Esophagus (tissue), 2 donors: ENCODE measurements at regions not wholly inside any gene's neighbourhood (a gene's known extent, or its start where the extent isn't known, plus 50 kb on each side); places are given as distances from the start of the nearest gene placed in this dataset.

Experiments
- H3K27ac ChIP-seq, 2 donors: one replicate each; pipeline ENCODE4 v1.5.1; 2013; ENCODE audit warnings: low read depth in 2 of 2, mild to moderate bottlenecking in 2 of 2, inconsistent platforms in 1 of 2, low read length in 1 of 2, moderate library complexity in 1 of 2
- H3K27me3 ChIP-seq, 2 donors: one replicate each; pipeline ENCODE4 v1.6.1; 2013; ENCODE audit warnings: low read length in 2 of 2, control low read depth in 1 of 2, mild to moderate bottlenecking in 1 of 2; ENCODE audit not compliant: insufficient read depth in 2 of 2, control insufficient read depth in 1 of 2
- H3K36me3 ChIP-seq, 2 donors: one replicate each; pipeline ENCODE4 v1.6.1; 2013; ENCODE audit warnings: low read length in 1 of 2; ENCODE audit not compliant: control insufficient read depth in 2 of 2, insufficient read depth in 2 of 2
- H3K4me1 ChIP-seq, 2 donors: one replicate each; pipeline ENCODE4 v1.6.1; 2013; ENCODE audit warnings: low read length in 1 of 2; ENCODE audit not compliant: control insufficient read depth in 2 of 2, insufficient read depth in 2 of 2
- H3K4me3 ChIP-seq, 2 donors: one replicate each; pipeline ENCODE4 v1.5.1; 2013; ENCODE audit warnings: low read length in 2 of 2, mild to moderate bottlenecking in 2 of 2, low read depth in 1 of 2, moderate library complexity in 1 of 2
- H3K9me3 ChIP-seq, 2 donors: one replicate each; pipeline ENCODE4 v1.6.1; 2013; ENCODE audit warnings: mild to moderate bottlenecking in 2 of 2, low read depth in 1 of 2, low read length in 1 of 2, moderate library complexity in 1 of 2; ENCODE audit not compliant: control insufficient read depth in 2 of 2, insufficient read depth in 1 of 2
- WGBS, 2 donors: extraction: QIAGEN DNeasy Blood & Tissue Kit; methylation state at CpG; one replicate each; pipeline ENCODE4 v1.1.7; 2013; 5-methylcytosine and 5-hydroxymethylcytosine counted together
- donor health status: healthy with polysubstance abuse.
- donor health status: Bipolar disorder and iron deficiency.

DNA sequence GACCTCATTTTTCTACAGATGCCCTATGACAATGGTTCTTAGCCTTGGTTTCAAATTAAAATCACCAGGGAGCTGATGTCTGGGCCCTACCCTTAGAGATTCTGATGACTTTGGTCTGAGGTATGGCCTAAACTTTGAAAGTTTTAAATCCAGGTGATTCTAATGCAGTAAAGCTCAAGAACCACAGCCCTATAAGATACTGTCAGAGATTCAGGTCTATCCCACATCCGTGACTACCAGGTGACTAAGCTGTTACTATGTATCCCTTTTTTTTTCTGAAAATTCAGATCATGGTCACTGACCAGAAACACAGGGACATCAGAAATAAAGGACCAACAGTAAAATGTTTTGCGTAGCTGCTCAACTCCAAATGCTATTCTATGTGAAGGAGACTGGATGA lies 148.8 kb upstream of the BMP4 start:
- Histone ChIP-seq H3K36me3 (no peaks in the 10 kb centered on the region), H3K9me3 (no peaks in the 10 kb centered on the region), H3K4me1 (no peaks in the 10 kb centered on the region), H3K27ac (no peak overlapping the region), H3K4me3 (no peak overlapping the region), H3K27me3 (no peaks in the 10 kb centered on the region)
- 85 to 94% methylated on average over 2 of the region's 2 CpGs for WGBS, 2 donors

DNA sequence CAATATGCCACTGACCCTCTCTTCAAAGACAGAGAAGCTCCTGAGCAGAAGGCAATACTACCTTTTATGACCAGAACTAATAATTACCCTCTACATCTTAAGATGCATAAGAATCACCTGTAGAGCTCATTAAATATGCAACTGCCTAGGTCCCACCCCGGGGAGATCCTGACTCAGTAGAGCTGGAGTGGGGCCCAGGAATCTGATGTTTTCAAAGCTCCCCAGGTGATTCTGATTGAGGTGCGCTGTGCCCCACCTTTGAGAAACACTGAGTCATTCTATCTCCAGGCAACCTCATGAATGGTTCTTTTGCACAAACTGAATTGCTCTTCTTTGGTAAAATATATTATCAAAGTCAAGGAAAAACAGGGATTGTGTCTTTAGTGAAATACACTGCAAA lies 149.3 kb upstream of the BMP4 start:
- H3K4me1 ChIP-seq, result no peaks in the 10 kb centered on the region
- no peak overlapping the region for H3K27ac ChIP-seq
- no peak overlapping the region for H3K4me3 ChIP-seq
- H3K36me3 ChIP-seq, result no peaks in the 10 kb centered on the region
- no peaks in the 10 kb centered on the region for H3K9me3 ChIP-seq
- 46 to 55% methylated on average over 2 of the region's 2 CpGs for WGBS, 2 donors
- no peaks in the 10 kb centered on the region for H3K27me3 ChIP-seq

DNA sequence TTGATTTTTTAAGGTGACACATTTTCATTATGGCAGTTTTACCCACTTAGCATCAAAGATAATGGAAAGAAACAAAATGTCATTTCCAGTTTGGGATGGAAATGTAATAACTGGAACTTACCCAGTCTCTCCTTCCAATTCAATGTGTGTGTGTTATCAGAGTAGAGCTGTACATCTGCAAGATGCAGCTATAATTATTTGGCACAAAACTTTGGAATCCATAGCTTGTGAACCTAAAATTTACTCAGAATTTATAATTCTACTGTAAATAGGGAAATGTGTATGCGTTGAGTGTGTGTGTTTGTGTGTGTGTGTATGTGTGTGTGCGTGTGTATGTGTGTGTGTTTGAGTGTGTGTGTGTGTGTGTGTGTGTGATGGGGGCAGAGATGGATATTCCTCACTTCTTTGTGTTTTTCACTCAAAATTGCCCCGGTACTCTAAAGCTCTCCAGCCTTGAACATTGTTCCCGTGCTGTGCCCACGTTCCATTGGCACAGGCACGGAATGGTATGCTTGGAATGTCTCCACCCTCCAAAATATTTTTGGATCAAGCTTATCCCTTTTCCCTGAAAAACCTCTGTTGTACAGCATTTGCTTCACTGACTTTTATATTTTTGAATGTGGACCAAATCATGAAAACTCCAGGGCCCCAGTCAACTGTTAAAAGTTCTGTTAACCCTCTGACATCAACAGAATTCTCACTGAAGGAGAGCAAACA lies 150.2 kb upstream of the BMP4 start:
- H3K27ac ChIP-seq, result no peak overlapping the region
- no peak overlapping the region for H3K4me3 ChIP-seq
- H3K27me3 ChIP-seq, result no peaks in the 10 kb centered on the region
- no peaks in the 10 kb centered on the region for H3K9me3 ChIP-seq
- H3K36me3 ChIP-seq, result no peaks in the 10 kb centered on the region
- H3K4me1 ChIP-seq, result no peaks in the 10 kb centered on the region
- 46 to 49% methylated on average over 6 of the region's 6 CpGs for WGBS, 2 donors

DNA sequence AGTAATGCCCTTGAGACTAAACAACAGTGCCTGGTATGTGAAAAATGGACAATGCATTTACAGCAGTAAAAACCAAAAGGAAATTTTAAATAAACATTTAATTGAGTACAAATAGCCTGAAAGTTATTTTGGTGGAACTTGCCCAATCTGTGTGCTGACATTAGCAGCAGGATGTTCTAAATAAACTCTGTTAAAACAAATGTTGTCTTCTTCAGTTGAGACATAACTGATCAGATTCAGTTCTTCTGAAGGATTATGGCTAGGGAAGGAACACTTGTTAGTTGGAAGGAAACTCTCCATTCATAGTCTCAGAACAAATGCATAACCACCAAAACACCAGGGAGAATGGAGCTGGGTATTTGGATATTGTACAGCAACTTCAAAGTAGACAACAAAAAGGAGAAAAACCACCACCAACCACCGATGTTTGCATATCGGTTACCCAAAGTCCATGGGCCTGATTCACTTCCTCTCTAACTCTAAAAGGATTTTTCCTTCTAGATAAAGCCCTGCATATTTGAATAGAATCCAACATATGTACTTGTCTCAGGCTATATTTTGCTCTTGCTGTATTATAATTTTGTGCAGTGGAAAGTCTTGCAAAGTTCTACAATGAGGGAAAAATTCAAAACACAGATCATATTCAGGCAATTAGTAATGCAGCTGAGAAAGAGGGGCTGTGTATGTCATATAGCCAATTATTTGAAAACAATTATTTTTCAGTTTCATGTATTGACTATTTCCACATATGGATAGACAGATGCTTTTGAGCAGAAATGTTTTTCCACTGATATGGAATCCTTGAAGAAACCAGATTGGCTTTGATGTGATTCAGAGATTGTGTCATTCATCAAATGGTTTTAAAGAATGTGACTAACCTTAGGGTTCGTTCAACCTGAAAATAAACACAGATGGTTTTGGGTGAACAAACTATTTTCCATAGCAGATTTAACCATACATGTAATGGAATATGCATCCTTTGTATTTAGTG lies 152.2 kb upstream of the BMP4 start:
- Histone ChIP-seq H3K27me3 (no peaks in the 10 kb centered on the region), H3K36me3 (no peaks in the 10 kb centered on the region), H3K4me3 (no peak overlapping the region), H3K4me1 (no peaks in the 10 kb centered on the region), H3K27ac (no peak overlapping the region), H3K9me3 (no peaks in the 10 kb centered on the region)
- 32 to 40% methylated on average over 3 of the region's 3 CpGs for WGBS, 2 donors

DNA sequence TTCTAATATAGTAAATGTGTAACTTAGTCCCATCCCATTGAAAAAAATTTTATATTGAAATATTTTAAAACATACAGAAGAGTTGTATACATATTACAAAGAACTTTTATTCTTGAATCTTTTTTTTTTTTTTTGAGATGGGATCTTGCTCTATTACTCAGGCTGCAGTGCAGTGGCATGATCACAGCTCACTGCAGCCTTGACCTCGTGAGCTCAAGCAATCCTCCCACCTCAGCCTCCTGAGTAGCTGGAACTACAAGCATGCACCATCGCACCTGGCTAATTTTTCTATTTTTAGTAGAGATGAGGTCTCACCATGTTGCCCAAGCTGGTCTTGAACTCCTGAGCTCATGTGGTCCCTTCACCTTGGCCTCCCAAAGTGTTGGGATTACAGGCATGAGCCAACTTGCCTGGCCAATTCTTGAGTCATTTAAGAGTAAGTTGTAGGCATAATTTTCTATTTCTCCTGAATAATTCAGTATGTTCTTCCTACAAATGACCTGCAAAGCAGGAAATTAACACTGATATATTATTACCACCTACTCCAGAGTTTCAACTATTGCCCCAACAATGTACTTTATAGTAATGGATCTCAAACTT lies 153.0 kb upstream of the BMP4 start:
- WGBS, 2 donors, result 77 to 81% methylated on average over 2 of the region's 2 CpGs
- Histone ChIP-seq H3K4me1 (no peaks in the 10 kb centered on the region), H3K9me3 (no peaks in the 10 kb centered on the region), H3K27me3 (no peaks in the 10 kb centered on the region), H3K36me3 (no peaks in the 10 kb centered on the region), H3K27ac (no peak overlapping the region), H3K4me3 (no peak overlapping the region)

DNA sequence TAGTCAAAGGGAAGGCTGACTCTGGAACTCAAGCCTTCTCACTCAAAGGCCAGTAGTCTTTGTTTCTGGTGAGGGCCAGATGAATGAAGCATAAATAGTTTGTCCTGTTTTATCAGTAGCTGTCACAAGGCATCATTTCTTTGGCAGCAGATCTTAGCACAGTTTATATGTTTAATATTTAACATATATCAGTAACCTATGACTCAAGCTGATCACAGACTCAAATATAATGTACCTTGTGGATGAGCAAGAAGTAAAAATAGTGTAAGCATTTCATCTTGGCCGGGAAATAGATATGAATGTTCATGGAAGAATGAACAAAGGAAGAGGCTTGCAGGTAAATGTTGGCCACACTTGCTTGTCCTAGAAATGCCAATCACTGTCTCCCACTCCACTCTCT lies 158.3 kb upstream of the BMP4 start:
- Histone ChIP-seq H3K36me3 (no peaks in the 10 kb centered on the region), H3K27me3 (no peaks in the 10 kb centered on the region), H3K4me3 (no peak overlapping the region), H3K9me3 (no peaks in the 10 kb centered on the region), H3K4me1 (no peaks in the 10 kb centered on the region), H3K27ac (no peak overlapping the region)
- 72 to 77% methylated on average over 1 of the region's 1 CpG for WGBS, 2 donors

DNA sequence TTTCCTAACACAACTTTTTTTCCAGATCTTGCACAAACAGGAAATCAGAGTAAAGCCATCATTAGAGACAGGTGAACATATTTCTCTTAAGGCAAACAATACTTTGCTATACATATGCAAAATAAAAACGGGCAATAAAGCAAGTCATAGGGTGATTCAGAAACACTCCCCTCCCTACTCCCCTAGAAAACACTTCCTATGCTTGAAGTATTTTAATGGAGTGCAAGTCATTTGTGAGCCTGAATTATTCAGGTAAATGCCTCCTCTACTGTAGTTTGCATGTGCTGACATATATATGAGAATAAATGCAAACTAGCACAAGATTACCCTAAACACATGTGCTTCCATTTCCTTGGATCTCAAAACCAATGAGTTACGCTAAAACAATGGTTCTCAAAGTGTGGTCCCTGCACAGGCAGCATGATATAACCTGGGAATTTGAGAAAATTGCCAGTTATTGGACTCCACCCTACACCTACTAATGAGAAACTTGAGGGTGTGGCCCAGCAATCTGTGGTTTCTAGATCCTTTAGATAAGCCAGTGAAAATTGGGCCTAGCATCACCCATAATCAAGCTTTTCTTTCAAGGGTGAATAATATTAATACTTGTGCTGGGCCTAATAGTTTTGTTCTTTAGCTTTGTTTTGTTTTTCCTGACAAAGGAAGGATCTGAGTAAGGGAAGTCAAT lies 159.7 kb upstream of the BMP4 start:
- 82 to 84% methylated on average over 2 of the region's 2 CpGs for WGBS, 2 donors
- no peak overlapping the region for H3K4me3 ChIP-seq
- H3K4me1 ChIP-seq, result no peaks in the 10 kb centered on the region
- no peaks in the 10 kb centered on the region for H3K36me3 ChIP-seq
- no peaks in the 10 kb centered on the region for H3K9me3 ChIP-seq
- no peak overlapping the region for H3K27ac ChIP-seq
- no peaks in the 10 kb centered on the region for H3K27me3 ChIP-seq

DNA sequence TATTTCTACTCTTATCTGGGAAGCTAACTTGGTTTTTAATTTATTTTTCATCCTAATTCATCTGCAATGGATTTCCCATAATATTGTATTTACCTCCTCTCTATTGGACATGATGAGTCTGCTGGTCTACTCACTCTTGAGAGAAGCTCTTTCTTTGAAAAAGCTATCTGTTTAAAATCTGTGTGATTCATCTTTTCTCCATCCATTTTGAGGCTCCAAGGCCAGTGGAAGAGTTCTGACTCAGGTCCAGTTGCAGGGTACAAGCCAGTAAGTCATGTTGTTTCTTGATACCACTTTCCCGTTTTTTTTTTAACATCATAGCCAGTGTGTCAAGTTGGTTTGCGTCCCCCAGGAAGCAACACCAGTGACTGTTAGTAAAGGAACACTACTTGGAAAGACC lies 160.3 kb upstream of the BMP4 start:
- WGBS, 2 donors, result 72 to 78% methylated on average over 2 of the region's 2 CpGs
- no peaks in the 10 kb centered on the region for H3K4me1 ChIP-seq
- H3K27ac ChIP-seq, result no peak overlapping the region
- H3K27me3 ChIP-seq, result no peaks in the 10 kb centered on the region
- no peaks in the 10 kb centered on the region for H3K9me3 ChIP-seq
- no peaks in the 10 kb centered on the region for H3K36me3 ChIP-seq
- no peak overlapping the region for H3K4me3 ChIP-seq

DNA sequence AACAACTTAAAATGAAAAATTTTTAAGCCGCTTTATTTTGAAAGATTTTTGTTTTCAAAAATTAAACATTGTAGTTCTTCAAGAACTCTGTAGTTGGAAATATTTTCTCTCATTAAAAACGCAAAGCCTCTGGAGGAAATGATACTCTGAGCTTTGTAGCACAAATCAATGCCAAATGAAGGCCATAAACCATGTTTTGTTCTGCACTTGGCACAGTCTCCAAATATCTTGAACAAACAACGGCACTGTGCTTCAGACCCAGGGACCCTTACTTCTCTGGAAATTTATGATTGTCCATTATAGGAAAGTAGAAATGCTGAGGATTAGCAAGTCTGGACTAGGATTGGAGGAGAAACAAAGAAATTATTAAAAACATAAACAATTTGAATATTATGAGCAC lies 160.8 kb upstream of the BMP4 start:
- Histone ChIP-seq H3K4me3 (no peak overlapping the region), H3K4me1 (no peaks in the 10 kb centered on the region), H3K9me3 (no peaks in the 10 kb centered on the region), H3K27me3 (no peaks in the 10 kb centered on the region), H3K36me3 (no peaks in the 10 kb centered on the region), H3K27ac (no peak overlapping the region)
- 42 to 43% methylated on average over 3 of the region's 3 CpGs for WGBS, 2 donors
